ENCODE measurements at regions not wholly inside any gene's neighbourhood (a gene's known extent, or its start where the extent isn't known, plus 50 kb on each side); places are given as distances from the start of the nearest gene placed in this dataset.

- TF ChIP-seq, protein P1, sequence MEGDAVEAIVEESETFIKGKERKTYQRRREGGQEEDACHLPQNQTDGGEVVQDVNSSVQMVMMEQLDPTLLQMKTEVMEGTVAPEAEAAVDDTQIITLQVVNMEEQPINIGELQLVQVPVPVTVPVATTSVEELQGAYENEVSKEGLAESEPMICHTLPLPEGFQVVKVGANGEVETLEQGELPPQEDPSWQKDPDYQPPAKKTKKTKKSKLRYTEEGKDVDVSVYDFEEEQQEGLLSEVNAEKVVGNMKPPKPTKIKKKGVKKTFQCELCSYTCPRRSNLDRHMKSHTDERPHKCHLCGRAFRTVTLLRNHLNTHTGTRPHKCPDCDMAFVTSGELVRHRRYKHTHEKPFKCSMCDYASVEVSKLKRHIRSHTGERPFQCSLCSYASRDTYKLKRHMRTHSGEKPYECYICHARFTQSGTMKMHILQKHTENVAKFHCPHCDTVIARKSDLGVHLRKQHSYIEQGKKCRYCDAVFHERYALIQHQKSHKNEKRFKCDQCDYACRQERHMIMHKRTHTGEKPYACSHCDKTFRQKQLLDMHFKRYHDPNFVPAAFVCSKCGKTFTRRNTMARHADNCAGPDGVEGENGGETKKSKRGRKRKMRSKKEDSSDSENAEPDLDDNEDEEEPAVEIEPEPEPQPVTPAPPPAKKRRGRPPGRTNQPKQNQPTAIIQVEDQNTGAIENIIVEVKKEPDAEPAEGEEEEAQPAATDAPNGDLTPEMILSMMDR (IDR thresholded peaks at IDR 0.05) = no peak
- TF ChIP-seq POLR2A (IDR thresholded peaks at IDR 0.05) = no peak
Observed at GRCh38 chr9:134264169-134264568, 62.1 kb upstream of the RXRA start.

Measured in testis (tissue), 2 donors.